ENCODE measurements at regions not wholly inside any gene's neighbourhood (a gene's known extent, or its start where the extent isn't known, plus 50 kb on each side); places are given as distances from the start of the nearest gene placed in this dataset.

- no peak for TF ChIP-seq POLR2A (IDR thresholded peaks at IDR 0.05)
- no peak for TF ChIP-seq CTCF (IDR thresholded peaks at IDR 0.05)
- TF ChIP-seq EP300 (IDR thresholded peaks at IDR 0.05), result no peak
Observed at GRCh38 chr6:12238219-12238618, 51.9 kb upstream of the EDN1 start.

All from gastroesophageal sphincter (tissue), 3 donors.